Mammary epithelial cell (primary cell): ENCODE measurements at regions not wholly inside any gene's neighbourhood (a gene's known extent, or its start where the extent isn't known, plus 50 kb on each side); places are given as distances from the start of the nearest gene placed in this dataset.

Source experiments
- EZH2 ChIP-seq: IDR thresholded peaks from 2 replicates; pipeline ENCODE4 v1.6.1; 2012; ENCODE audit warnings: low read length, inconsistent platforms, borderline replicate concordance
- TF ChIP-seq, protein P1 (sequence below), 2 donors: IDR thresholded peaks in 1 of 2; conservative IDR thresholded peaks in 1 of 2; 2 replicates each; pipeline ENCODE4 v1.5.1; 2011 to 2012; ENCODE audit warnings: inconsistent platforms in 2 of 2, low read length in 2 of 2, mild to moderate bottlenecking in 2 of 2, control low read depth in 1 of 2, low read depth in 1 of 2; ENCODE audit not compliant: insufficient read depth in 1 of 2; ENCODE audit errors: extremely low read depth in 1 of 2

DNA sequence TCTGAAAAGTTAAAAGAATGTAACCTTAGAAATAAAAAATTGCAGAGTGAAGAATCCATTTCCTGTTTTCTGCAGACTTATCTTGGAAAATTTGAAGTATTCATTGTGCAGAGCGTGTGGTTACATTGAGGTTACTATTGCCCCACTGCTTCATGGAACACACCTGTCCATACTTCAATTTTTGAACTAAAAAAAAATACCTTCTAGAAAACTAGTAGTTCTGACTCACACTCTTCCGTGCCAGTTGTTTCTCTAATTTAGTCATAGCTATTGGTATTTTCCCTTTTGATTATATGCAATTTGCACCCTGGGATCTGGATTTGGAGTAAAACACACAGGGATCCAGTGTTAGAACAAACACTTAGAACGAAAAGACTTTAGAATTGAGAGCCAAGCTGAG is 111.8 kb upstream of the LYSMD4 start:
- TF ChIP-seq, protein P1, sequence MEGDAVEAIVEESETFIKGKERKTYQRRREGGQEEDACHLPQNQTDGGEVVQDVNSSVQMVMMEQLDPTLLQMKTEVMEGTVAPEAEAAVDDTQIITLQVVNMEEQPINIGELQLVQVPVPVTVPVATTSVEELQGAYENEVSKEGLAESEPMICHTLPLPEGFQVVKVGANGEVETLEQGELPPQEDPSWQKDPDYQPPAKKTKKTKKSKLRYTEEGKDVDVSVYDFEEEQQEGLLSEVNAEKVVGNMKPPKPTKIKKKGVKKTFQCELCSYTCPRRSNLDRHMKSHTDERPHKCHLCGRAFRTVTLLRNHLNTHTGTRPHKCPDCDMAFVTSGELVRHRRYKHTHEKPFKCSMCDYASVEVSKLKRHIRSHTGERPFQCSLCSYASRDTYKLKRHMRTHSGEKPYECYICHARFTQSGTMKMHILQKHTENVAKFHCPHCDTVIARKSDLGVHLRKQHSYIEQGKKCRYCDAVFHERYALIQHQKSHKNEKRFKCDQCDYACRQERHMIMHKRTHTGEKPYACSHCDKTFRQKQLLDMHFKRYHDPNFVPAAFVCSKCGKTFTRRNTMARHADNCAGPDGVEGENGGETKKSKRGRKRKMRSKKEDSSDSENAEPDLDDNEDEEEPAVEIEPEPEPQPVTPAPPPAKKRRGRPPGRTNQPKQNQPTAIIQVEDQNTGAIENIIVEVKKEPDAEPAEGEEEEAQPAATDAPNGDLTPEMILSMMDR (conservative IDR thresholded peaks at IDR 0.05 in 1 of 2, IDR thresholded peaks at IDR 0.05 in 1 of 2; ENCODE audit: extremely low read depth in 1 of 2, insufficient read depth in 1 of 2, low read depth in 1 of 2, low read length in 2 of 2) = no peak
- no peak for TF ChIP-seq EZH2
